ENCODE measurements at regions not wholly inside any gene's neighbourhood (a gene's known extent, or its start where the extent isn't known, plus 50 kb on each side); places are given as distances from the start of the nearest gene placed in this dataset.

DNA sequence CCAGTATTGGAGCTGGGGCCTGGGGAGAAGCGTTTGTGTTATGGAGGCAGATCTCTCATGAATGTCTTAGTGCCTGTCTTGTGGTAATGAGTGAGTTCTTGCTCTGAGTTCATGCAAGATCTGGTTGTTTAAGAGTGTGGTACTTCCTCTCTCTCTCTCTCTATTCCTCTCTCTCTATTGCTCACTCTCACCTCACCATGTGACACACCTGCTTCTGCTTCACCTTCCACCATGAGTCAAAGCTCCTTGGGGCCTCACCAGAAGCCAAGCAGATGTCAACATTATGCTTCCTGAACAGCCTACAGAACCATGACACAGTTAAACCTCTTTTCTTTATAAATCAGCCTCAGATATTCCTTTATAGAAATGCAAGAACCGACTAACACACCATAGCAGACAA, 242.7 kb upstream of the ADRA1B start:
- Histone ChIP-seq H3K4me1 (ENCODE audit: insufficient read depth, low read length) (no peaks in the 10 kb centered on the region), H3K9me3 (ENCODE audit: insufficient read depth, low read depth, low read length) (no peaks in the 10 kb centered on the region), H3K27me3 (ENCODE audit: insufficient read depth, low read length) (no peaks in the 10 kb centered on the region), H3K9ac (ENCODE audit: low read length) (no peak overlapping the region), H3K27ac (ENCODE audit: low read depth, low read length) (no peak overlapping the region), H3K79me2 (ENCODE audit: insufficient read depth, low read length) (no peaks in the 10 kb centered on the region), H2AFZ (ENCODE audit: low read depth, low read length) (no peak overlapping the region), H4K20me1 (ENCODE audit: insufficient read depth, low read length) (no peaks in the 10 kb centered on the region), H3K4me2 (ENCODE audit: low read length) (no peak overlapping the region), H3K4me3 (ENCODE audit: insufficient read depth, low read depth, low read length) (no peak overlapping the region), H3K36me3 (ENCODE audit: insufficient read depth, low read length) (no peaks in the 10 kb centered on the region)
- TF ChIP-seq, protein P1, sequence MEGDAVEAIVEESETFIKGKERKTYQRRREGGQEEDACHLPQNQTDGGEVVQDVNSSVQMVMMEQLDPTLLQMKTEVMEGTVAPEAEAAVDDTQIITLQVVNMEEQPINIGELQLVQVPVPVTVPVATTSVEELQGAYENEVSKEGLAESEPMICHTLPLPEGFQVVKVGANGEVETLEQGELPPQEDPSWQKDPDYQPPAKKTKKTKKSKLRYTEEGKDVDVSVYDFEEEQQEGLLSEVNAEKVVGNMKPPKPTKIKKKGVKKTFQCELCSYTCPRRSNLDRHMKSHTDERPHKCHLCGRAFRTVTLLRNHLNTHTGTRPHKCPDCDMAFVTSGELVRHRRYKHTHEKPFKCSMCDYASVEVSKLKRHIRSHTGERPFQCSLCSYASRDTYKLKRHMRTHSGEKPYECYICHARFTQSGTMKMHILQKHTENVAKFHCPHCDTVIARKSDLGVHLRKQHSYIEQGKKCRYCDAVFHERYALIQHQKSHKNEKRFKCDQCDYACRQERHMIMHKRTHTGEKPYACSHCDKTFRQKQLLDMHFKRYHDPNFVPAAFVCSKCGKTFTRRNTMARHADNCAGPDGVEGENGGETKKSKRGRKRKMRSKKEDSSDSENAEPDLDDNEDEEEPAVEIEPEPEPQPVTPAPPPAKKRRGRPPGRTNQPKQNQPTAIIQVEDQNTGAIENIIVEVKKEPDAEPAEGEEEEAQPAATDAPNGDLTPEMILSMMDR (IDR thresholded peaks at IDR 0.05; ENCODE audit: insufficient read depth, low read depth, low read length) = no peak
- no peak for TF ChIP-seq EZH2 (IDR thresholded peaks at IDR 0.05; ENCODE audit: insufficient read depth, low read length)
- Mint-ChIP-seq H3K27ac (ENCODE audit: unreplicated experiment) (no peak overlapping the region), H3K4me1 (ENCODE audit: low read depth, unreplicated experiment) (no peaks in the 10 kb centered on the region), H3K9me3 (ENCODE audit: unreplicated experiment) (peaks cover 6% of the 10 kb centered on the region), H3K36me3 (ENCODE audit: low read depth, unreplicated experiment) (peaks cover 3% of the 10 kb centered on the region), H3K27me3 (ENCODE audit: low read depth, unreplicated experiment) (peaks cover 6% of the 10 kb centered on the region), H3K4me3 (ENCODE audit: unreplicated experiment) (no peak overlapping the region)
- no peak for DNase-seq (ENCODE audit: low read depth)
- no peak for FAIRE-seq

DNA sequence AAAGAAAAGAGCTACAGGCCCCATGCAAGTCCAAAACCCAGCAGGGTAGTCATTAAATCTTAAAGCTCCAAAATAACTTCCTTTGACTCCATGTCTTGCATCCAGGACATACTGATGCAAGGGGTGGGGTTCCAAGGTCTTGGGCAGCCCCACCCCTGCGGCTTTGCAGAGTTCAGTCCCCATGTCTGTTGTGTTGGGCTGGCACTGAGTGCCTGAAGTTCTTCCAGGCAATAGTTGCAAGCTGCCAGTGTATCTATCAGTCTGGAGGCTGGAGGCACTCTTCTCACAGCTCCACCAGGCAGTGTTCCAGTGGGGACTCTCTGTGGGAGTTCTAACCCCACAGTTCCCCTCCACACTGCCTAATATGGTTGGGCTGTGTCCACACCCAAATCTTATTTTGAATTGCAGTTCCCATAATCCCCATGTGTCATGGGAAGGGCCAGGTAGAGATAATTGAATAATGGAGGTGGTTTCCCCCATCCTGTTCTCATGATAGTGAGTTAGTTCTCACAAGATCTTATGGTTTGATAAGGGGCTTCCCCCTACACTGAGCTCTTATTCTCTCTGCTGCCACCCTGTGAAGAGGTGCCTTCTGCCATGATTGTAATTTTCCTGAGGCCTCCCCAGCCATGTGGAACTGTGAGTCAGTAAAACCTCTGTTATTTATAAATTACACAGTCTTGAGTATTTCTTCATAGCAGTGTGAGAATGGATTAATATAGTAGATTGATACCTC, 237.5 kb upstream of the ADRA1B start:
- peaks cover 6% of the 10 kb centered on the region for H3K9me3 ChIP-seq (ENCODE audit: insufficient read depth, low read depth, low read length)

More for the DNA sequence above, 237.5 kb upstream of the ADRA1B start:
- FAIRE-seq (no peak), DNase-seq (ENCODE audit: low read depth) (no peak)
- Mint-ChIP-seq H3K9me3 (ENCODE audit: unreplicated experiment) (peaks cover 21% of the 10 kb centered on the region), H3K4me3 (ENCODE audit: unreplicated experiment) (no peak overlapping the region), H3K27me3 (ENCODE audit: low read depth, unreplicated experiment) (peaks cover 3% of the 10 kb centered on the region), H3K36me3 (ENCODE audit: low read depth, unreplicated experiment) (peaks cover 3% of the 10 kb centered on the region), H3K27ac (ENCODE audit: unreplicated experiment) (no peak overlapping the region), H3K4me1 (ENCODE audit: low read depth, unreplicated experiment) (no peaks in the 10 kb centered on the region)
- Histone ChIP-seq H3K4me2 (ENCODE audit: low read length) (no peak overlapping the region), H3K27ac (ENCODE audit: low read depth, low read length) (no peak overlapping the region), H3K9ac (ENCODE audit: low read length) (no peak overlapping the region), H3K4me1 (ENCODE audit: insufficient read depth, low read length) (no peaks in the 10 kb centered on the region), H3K79me2 (ENCODE audit: insufficient read depth, low read length) (no peaks in the 10 kb centered on the region), H4K20me1 (ENCODE audit: insufficient read depth, low read length) (no peaks in the 10 kb centered on the region), H3K36me3 (ENCODE audit: insufficient read depth, low read length) (no peaks in the 10 kb centered on the region), H2AFZ (ENCODE audit: low read depth, low read length) (no peak overlapping the region), H3K27me3 (ENCODE audit: insufficient read depth, low read length) (no peaks in the 10 kb centered on the region), H3K4me3 (ENCODE audit: insufficient read depth, low read depth, low read length) (no peak overlapping the region)
- TF ChIP-seq, protein P1 (IDR thresholded peaks at IDR 0.05; ENCODE audit: insufficient read depth, low read depth, low read length) = no peak
- no peak for TF ChIP-seq EZH2 (IDR thresholded peaks at IDR 0.05; ENCODE audit: insufficient read depth, low read length)
